Breast epithelium (tissue), 4 donors: ENCODE measurements at regions not wholly inside any gene's neighbourhood (a gene's known extent, or its start where the extent isn't known, plus 50 kb on each side); places are given as distances from the start of the nearest gene placed in this dataset.

ENCODE experiments used
- DNase-seq, 2 donors: peaks; one replicate each; pipeline ENCODE4 v3.0.0-alpha.2; 2019; ENCODE audit warnings: low spot score in 2 of 2
- H3K27ac ChIP-seq, 2 donors: fragments of 200-600 bp; sonication (generic) in 1 of 2; one replicate each; pipeline ENCODE4 v1.5.1; 2016 to 2019; ENCODE audit warnings: mild to moderate bottlenecking in 1 of 2
- H3K27me3 ChIP-seq, 2 donors: fragments of 200-600 bp; sonication (generic) in 1 of 2; one replicate each; pipeline versions ENCODE4 v1.5.1 to v1.6.0; 2017 to 2019; ENCODE audit warnings: control low read depth in 1 of 2, mild to moderate bottlenecking in 1 of 2
- H3K36me3 ChIP-seq: fragments of 200-600 bp; one replicate; pipeline ENCODE4 v1.5.1; 2019
- H3K4me1 ChIP-seq, 2 donors: fragments of 200-600 bp; sonication (generic); one replicate each; pipeline ENCODE4 v1.5.1; 2016 to 2019; ENCODE audit warnings: control low read depth in 1 of 2
- H3K4me3 ChIP-seq, 3 donors: fragments of 200-600 bp; sonication (generic); 1 replicate in 2 of 3; 2 replicates in 1 of 3; pipeline ENCODE4 v1.5.1; 2016 to 2019; ENCODE audit warnings: mild to moderate bottlenecking in 3 of 3, moderate library complexity in 2 of 3
- H3K9me3 ChIP-seq, 2 donors: fragments of 200-600 bp; sonication (generic) in 1 of 2; one replicate each; pipeline ENCODE4 v1.5.1; 2016 to 2019; ENCODE audit warnings: control low read depth in 1 of 2
- POLR2A ChIP-seq: fragments of 450-650 bp; IDR thresholded peaks from one replicate; pipeline ENCODE4 v1.6.1; 2016; ENCODE audit warnings: antibody characterized with exemption, mild to moderate bottlenecking, moderate library complexity
- POLR2AphosphoS5 ChIP-seq, 3 donors: sonication (generic); formaldehyde crosslinking; IDR thresholded peaks; one replicate each; pipeline ENCODE4 v1.6.1; 2017; ENCODE audit warnings: antibody characterized with exemption in 3 of 3
- intact Hi-C: fragments of 100-400 bp; cut with DNase I; formaldehyde crosslinking; loops from one replicate; pipeline ENCODE4 v1.15.1; 2023; ENCODE audit warnings: low total_unique reads
- TF ChIP-seq, protein P1 (sequence below), 3 donors: fragments of 450-650 bp; IDR thresholded peaks; one replicate each; pipeline ENCODE4 v1.5.1; 2016 to 2017; ENCODE audit warnings: antibody characterized with exemption in 3 of 3, mild to moderate bottlenecking in 3 of 3, moderate library complexity in 3 of 3

DNA sequence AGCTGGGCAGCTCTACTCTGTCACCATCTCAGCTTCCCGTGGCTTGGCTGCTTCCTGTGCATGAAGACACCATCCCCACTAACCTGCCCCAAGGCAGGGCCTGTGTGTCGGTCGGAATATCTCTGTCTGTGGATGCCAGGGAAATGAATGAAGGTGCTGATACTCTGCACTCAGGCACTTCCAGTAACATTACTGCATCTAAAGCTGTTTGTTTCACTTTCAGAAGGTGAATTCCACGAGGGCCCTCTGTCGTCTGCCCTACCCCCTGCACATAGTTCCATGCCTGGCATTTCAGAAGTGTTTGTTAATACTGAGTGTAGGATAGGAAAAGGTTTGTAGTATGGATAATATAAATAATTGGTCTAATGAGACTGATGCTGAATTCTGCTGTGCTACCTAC is 114.7 kb upstream of the GMDS start:
- intact Hi-C loops: no loop called here
- DNase-seq: no peak

DNA sequence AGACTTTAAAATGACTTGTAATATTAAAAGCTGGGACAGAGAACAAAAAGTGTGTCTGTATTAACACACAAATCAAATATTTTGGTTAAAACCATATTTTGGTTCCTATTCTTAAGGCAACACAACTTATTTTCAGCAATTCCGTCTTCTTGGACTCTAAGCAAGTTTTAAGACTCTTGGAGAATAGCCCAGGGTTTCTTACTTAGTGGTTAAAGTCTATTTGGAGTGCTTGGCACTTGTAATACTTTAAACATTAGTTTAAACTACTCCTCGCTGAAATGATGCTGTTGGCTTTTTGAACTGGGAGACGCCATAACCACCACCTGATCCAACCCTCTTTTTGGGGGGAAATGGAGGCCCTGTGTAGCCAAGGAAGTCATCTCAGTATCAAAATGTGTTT is 109.7 kb upstream of the GMDS start:
- Histone ChIP-seq H3K4me3 (no peak overlapping the region), H3K27ac (no peak overlapping the region), H3K36me3 (no peaks in the 10 kb centered on the region), H3K9me3 (no peaks in the 10 kb centered on the region), H3K27me3 (no peaks in the 10 kb centered on the region), H3K4me1 (no peaks in the 10 kb centered on the region)
- TF ChIP-seq POLR2A: no peak
- TF ChIP-seq POLR2AphosphoS5 (IDR thresholded peaks at IDR 0.05): no peak
- TF ChIP-seq, protein P1, sequence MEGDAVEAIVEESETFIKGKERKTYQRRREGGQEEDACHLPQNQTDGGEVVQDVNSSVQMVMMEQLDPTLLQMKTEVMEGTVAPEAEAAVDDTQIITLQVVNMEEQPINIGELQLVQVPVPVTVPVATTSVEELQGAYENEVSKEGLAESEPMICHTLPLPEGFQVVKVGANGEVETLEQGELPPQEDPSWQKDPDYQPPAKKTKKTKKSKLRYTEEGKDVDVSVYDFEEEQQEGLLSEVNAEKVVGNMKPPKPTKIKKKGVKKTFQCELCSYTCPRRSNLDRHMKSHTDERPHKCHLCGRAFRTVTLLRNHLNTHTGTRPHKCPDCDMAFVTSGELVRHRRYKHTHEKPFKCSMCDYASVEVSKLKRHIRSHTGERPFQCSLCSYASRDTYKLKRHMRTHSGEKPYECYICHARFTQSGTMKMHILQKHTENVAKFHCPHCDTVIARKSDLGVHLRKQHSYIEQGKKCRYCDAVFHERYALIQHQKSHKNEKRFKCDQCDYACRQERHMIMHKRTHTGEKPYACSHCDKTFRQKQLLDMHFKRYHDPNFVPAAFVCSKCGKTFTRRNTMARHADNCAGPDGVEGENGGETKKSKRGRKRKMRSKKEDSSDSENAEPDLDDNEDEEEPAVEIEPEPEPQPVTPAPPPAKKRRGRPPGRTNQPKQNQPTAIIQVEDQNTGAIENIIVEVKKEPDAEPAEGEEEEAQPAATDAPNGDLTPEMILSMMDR (IDR thresholded peaks at IDR 0.05): no peak
- no peak for DNase-seq
- intact Hi-C loops: no loop called here

More for the DNA sequence above, 114.7 kb upstream of the GMDS start:
- Histone ChIP-seq H3K27me3 (no peaks in the 10 kb centered on the region), H3K4me3 (no peak overlapping the region), H3K36me3 (no peaks in the 10 kb centered on the region), H3K4me1 (no peaks in the 10 kb centered on the region), H3K27ac (no peak overlapping the region), H3K9me3 (no peaks in the 10 kb centered on the region)
- TF ChIP-seq, protein P1 (IDR thresholded peaks at IDR 0.05): no peak
- no peak for TF ChIP-seq POLR2A
- TF ChIP-seq POLR2AphosphoS5 (IDR thresholded peaks at IDR 0.05): no peak

DNA sequence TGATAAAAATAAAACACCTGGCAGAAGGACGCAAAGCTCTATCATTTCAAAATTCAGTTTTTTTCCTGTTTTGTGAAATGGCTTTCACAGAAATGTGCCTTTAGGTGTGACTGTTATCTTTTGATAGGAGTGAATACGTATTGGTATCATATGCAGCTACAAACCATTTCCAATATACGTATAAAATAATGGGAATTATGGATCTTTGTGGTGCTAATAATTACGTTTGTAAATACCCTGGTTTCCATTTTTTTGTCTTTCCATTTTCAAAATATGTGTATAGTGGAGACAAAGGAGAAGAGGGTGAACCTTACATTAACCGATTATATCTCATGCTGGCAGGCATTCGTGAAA is 108.7 kb upstream of the GMDS start:
- Histone ChIP-seq H3K27me3 (no peaks in the 10 kb centered on the region), H3K4me1 (no peaks in the 10 kb centered on the region), H3K9me3 (no peaks in the 10 kb centered on the region), H3K27ac (no peak overlapping the region), H3K36me3 (no peaks in the 10 kb centered on the region), H3K4me3 (no peak overlapping the region)
- intact Hi-C loops: no loop called here
- TF ChIP-seq POLR2AphosphoS5 (IDR thresholded peaks at IDR 0.05) (no peak), POLR2A (no peak)
- TF ChIP-seq, protein P1 (IDR thresholded peaks at IDR 0.05): no peak
- no peak for DNase-seq

DNA sequence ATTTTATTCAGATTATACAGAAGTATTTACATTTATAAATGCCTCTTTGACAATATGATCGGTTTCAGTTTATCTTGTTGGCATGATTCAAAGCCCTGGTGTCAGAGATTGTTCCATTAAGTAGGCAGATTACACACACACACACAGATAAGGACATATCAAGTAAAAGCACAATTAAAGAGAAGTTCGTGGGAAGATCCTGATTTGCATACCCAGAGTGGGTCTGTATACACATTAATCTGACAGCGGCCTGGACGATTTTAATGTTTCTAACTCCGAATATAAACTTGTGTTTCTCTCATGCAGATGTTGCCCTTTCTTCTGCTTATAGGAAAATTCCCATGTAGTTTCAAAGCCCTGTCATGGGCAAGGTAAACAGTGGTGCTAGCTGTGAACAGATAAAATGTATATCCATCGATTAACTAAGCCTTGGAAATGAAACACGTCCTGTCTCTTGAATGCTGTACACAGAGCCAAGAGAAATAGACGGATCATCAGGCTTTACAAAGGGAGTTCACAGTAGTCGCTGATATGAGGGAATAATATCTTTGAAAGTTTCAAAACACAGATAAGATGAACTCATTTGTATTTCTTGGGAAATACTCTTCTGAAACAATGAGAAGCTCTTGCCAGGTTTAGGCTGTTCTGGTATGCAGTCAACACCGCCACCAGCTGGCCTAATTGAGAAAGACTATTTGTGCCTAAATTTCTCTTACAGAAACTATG is 108.2 kb upstream of the GMDS start:
- H3K27ac ChIP-seq: peak overlapping the region in 1 of 2 donors; percentile 1
- intact Hi-C loops: no loop called here

DNA sequence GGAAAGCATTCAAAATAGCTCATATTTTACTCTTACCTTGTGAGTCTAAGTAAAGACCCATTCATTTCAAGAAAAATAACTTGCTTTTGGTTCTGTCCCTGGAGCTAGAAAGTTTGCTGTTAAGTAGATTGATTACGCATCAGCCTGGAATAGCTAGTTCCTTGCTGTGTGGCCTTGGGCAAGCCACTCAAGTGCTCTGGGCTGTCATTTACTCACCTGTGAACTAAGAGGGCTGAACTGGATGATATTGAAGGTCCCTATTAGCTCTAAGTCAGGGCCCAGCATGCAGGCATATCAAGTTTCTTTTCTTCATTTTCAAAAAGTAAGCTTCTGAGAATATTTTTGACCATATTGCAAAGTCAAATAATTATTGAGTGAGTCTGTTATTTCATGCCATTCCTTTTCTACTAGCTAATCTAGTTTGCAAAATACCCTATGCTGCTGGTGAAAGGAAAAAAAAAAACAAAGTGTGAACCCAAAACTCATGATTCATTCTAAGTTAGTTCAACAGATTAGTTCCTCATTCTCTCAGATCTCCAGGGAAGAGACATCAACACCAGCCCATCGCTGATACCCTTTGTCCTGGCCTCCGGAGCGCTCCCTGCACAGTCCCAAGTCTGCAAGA is 106.5 kb upstream of the GMDS start:
- H3K36me3 ChIP-seq: no peaks in the 10 kb centered on the region
- H3K4me3 ChIP-seq: no peak overlapping the region
- H3K4me1 ChIP-seq: no peaks in the 10 kb centered on the region
- intact Hi-C loops: no loop called here
- no peak overlapping the region for H3K27ac ChIP-seq
- H3K9me3 ChIP-seq: no peaks in the 10 kb centered on the region
- H3K27me3 ChIP-seq: no peaks in the 10 kb centered on the region
- DNase-seq: no peak
- no peak for TF ChIP-seq POLR2AphosphoS5 (IDR thresholded peaks at IDR 0.05)
- TF ChIP-seq POLR2A: no peak
- TF ChIP-seq, protein P1 (IDR thresholded peaks at IDR 0.05): no peak

More for the DNA sequence above, 108.2 kb upstream of the GMDS start:
- TF ChIP-seq POLR2A: no peak
- TF ChIP-seq, protein P1 (IDR thresholded peaks at IDR 0.05): peak; percentile 66 to 84 (median 79)
- TF ChIP-seq POLR2AphosphoS5 (IDR thresholded peaks at IDR 0.05): no peak
- no peaks in the 10 kb centered on the region for H3K27me3 ChIP-seq
- no peaks in the 10 kb centered on the region for H3K9me3 ChIP-seq
- H3K36me3 ChIP-seq: no peaks in the 10 kb centered on the region
- DNase-seq: peak; percentile 58 to 63
- no peaks in the 10 kb centered on the region for H3K4me1 ChIP-seq
- no peak overlapping the region for H3K4me3 ChIP-seq
